ENCODE measurements at regions not wholly inside any gene's neighbourhood (a gene's known extent, or its start where the extent isn't known, plus 50 kb on each side); places are given as distances from the start of the nearest gene placed in this dataset.

DNA sequence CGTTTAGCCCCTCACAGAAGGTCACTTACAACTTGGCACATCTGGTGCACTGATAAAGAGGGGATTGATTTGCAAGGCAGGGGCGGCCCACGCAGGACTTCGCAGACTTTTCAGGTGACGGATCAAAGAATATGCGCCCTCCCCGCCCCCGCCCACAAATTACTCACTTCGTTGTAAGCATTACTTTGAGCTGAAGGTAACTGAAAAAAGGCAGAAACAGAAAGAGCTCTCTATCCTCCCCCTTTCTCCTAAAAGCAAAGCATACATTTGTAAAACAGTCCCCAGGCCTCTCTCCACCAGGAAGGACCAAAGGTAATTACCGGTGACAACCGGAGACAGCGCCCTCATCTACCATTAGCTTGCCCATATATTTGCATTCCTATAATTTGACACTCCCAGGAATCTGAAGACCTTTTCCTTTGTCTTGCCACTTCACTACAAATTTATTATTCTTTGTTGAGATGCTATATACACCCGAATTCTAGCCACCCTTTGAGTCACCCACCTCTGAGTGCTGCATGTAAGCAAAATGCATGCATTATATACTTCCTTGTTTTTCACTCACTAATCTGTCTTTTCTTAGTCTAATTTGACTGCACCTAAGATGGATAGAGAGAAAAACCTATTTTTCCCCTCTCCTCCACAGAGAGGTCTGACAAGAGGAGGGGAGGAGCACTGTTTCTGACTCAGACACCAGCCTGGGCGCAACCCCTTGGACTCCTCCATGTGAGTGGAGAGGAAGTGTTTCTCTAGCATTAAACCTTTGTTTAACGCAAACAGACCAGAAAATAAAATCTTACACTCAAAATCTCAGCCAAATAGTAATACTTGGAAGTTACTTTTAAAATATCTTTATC is 74.7 kb upstream of the SPIN1 start:
- Histone ChIP-seq H3K36me3 (ENCODE audit: control insufficient read depth in 4 of 4, insufficient read depth in 4 of 4, low read length in 3 of 4) (no peaks in the 10 kb centered on the region), H3K9me3 (ENCODE audit: control extremely low read depth in 1 of 5, control insufficient read depth in 4 of 5, insufficient read depth in 2 of 5, low read depth in 1 of 5, low read length in 4 of 5) (no peaks in the 10 kb centered on the region), H3K27me3 (replicated peaks in 2 of 5; ENCODE audit: control insufficient read depth in 4 of 5, insufficient read depth in 5 of 5, low read length in 4 of 5) (no peaks in the 10 kb centered on the region), H3K4me3 (ENCODE audit: control insufficient read depth in 1 of 7, extremely low read depth in 1 of 7, insufficient read depth in 4 of 7, low read depth in 2 of 7, low read length in 6 of 7) (no peak overlapping the region), H3K27ac (ENCODE audit: insufficient read depth in 1 of 2, low read depth in 1 of 2, low read length in 2 of 2, poor library complexity in 1 of 2, severe bottlenecking in 2 of 2) (no peak overlapping the region), H3K4me1 (ENCODE audit: control extremely low read depth in 1 of 4, control insufficient read depth in 4 of 4, insufficient read depth in 4 of 4, low read length in 3 of 4) (peaks cover 0 to 5% (median 2%) of the 10 kb centered on the region in 4 experiments)
- ChIA-PET POLR2A (no interaction called here), CTCF (interaction anchor here (0.6 to 1.2 kb wide), 4 partner anchors 11 to 110 kb away, joined by 3 to 5 read pairs (median 4); partner anchors contain the start of gene SPIN1)
- DNase-seq: no peak
- WGBS (ENCODE audit: insufficient coverage): 97% methylated on average over 12 of the region's 15 CpGs

DNA sequence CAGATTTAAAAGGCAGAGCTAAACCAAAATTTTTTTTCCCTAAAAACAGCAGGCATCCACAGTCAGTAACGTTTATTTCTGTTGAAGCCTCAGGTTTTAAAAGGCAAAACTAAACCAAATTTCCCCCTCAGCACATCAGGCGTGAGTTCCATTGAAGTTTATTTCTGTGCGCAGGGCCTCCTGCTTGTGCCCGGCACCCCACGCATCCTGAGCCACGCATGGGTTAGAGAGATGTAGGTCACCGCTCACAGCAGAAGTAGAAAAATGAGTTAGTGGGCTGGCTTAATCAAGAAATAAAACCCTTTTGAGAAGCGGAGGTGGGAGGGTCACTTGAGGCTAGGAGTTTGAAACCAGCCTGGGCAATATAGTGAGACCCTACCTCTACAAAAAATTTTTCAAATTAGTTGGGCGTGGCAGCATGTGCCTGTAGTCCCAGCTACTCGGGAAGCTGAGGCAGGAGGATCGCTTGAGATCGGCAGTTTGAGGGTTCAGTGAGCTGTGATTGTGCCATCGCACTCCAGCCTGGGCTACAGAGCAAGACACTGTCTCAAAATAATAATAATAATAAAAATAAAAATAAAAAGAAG is 75.6 kb upstream of the SPIN1 start:
- POLR2A ChIA-PET: no interaction called here
- no peak for DNase-seq
- Histone ChIP-seq H3K4me3 (ENCODE audit: control insufficient read depth in 1 of 7, extremely low read depth in 1 of 7, insufficient read depth in 4 of 7, low read depth in 2 of 7, low read length in 6 of 7) (no peak overlapping the region), H3K36me3 (ENCODE audit: control insufficient read depth in 4 of 4, insufficient read depth in 4 of 4, low read length in 3 of 4) (no peaks in the 10 kb centered on the region), H3K4me1 (ENCODE audit: control extremely low read depth in 1 of 4, control insufficient read depth in 4 of 4, insufficient read depth in 4 of 4, low read length in 3 of 4) (peaks cover 0 to 5% (median 2%) of the 10 kb centered on the region in 4 experiments), H3K9me3 (ENCODE audit: control extremely low read depth in 1 of 5, control insufficient read depth in 4 of 5, insufficient read depth in 2 of 5, low read depth in 1 of 5, low read length in 4 of 5) (no peaks in the 10 kb centered on the region), H3K27me3 (replicated peaks in 2 of 5; ENCODE audit: control insufficient read depth in 4 of 5, insufficient read depth in 5 of 5, low read length in 4 of 5) (no peaks in the 10 kb centered on the region), H3K27ac (ENCODE audit: insufficient read depth in 1 of 2, low read depth in 1 of 2, low read length in 2 of 2, poor library complexity in 1 of 2, severe bottlenecking in 2 of 2) (no peak overlapping the region)
- CTCF ChIA-PET: interaction anchor here (0.5 to 1.2 kb wide), 2 partner anchors 75 to 113 kb away, joined by 3 to 5 read pairs; partner anchors contain the start of gene SPIN1
- 94% methylated on average over 5 of the region's 13 CpGs for WGBS (ENCODE audit: insufficient coverage)

DNA sequence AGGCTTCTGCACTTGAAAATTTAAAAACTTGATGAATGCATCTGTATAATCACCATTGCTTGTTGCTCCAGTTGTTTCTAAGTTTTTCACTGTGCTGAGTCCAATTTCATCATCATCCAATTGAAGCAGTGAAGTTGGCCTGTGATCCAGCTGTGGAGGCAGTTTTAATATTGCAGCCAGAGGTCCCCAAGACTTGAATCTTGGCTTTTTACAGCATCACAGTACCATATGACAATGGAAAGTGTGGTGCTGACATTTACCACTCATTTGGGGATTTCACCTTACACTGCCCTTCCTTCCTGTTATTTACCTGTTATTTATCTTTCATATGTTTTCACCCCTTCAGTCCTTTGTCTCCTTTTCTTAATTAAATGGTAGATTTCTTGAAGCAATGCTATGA is 76.2 kb upstream of the SPIN1 start:
- ChIA-PET POLR2A (no interaction called here), CTCF (interaction anchor here (1.1 kb wide), 2 partner anchors 79 to 164 kb away, joined by 3 read pairs; no protein-coding TSS in a partner anchor)
- no peak for DNase-seq
- H3K4me1 ChIP-seq (ENCODE audit: control extremely low read depth in 1 of 4, control insufficient read depth in 4 of 4, insufficient read depth in 4 of 4, low read length in 3 of 4): peaks cover 0 to 5% (median 2%) of the 10 kb centered on the region in 4 experiments
- no peak overlapping the region for H3K27ac ChIP-seq (ENCODE audit: insufficient read depth in 1 of 2, low read depth in 1 of 2, low read length in 2 of 2, poor library complexity in 1 of 2, severe bottlenecking in 2 of 2)
- H3K36me3 ChIP-seq (ENCODE audit: control insufficient read depth in 4 of 4, insufficient read depth in 4 of 4, low read length in 3 of 4): no peaks in the 10 kb centered on the region
- H3K27me3 ChIP-seq (replicated peaks in 2 of 5; ENCODE audit: control insufficient read depth in 4 of 5, insufficient read depth in 5 of 5, low read length in 4 of 5): no peaks in the 10 kb centered on the region
- H3K9me3 ChIP-seq (ENCODE audit: control extremely low read depth in 1 of 5, control insufficient read depth in 4 of 5, insufficient read depth in 2 of 5, low read depth in 1 of 5, low read length in 4 of 5): no peaks in the 10 kb centered on the region
- no peak overlapping the region for H3K4me3 ChIP-seq (ENCODE audit: control insufficient read depth in 1 of 7, extremely low read depth in 1 of 7, insufficient read depth in 4 of 7, low read depth in 2 of 7, low read length in 6 of 7)

DNA sequence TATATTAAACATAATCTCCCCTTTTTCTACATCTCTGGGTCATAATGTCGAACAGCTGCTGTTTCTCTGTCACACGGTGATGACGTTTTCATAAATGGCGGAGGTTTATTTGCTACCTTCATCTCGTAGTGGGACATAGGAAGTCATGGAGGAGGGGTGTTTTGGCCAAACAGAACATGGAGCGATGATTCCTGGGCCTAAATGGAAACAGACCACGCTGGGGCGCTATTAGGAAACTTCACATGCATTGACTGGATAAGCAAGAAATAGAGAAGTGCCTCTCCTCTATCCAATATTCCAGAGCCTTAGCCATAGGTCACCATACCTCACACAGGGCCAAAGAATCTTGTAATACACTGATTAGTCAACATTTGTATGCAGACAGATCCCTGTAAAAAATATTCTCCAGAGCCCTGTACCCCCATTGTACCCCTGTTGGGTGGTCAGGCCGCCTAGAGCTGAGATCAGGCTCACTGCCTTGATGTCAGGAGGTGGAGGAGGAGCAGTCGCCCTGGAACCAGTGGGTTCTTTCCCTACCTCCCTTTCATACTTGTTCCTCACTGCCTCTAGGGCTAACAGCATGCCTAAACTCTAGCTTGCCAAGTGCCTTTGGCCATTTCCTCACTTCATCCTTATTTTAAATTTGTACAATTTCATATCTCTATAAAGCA is 77.8 kb upstream of the SPIN1 start:
- peak; percentile 90 to 95 (median 93) for DNase-seq
- WGBS (ENCODE audit: insufficient coverage): 57% methylated on average over 5 of the region's 10 CpGs
- no peaks in the 10 kb centered on the region for H3K9me3 ChIP-seq (ENCODE audit: control extremely low read depth in 1 of 5, control insufficient read depth in 4 of 5, insufficient read depth in 2 of 5, low read depth in 1 of 5, low read length in 4 of 5)
- H3K4me3 ChIP-seq (ENCODE audit: control insufficient read depth in 1 of 7, extremely low read depth in 1 of 7, insufficient read depth in 4 of 7, low read depth in 2 of 7, low read length in 6 of 7): peak overlapping the region in 4 of 7 experiments; percentile 50 to 69 (median 54)
- POLR2A ChIA-PET: interaction anchor here (0.6 kb wide), 1 partner anchor 17 kb away, joined by 3 read pairs; no protein-coding TSS in a partner anchor
- peaks cover 0 to 2% (median under 1%) of the 10 kb centered on the region in 4 experiments for H3K4me1 ChIP-seq (ENCODE audit: control extremely low read depth in 1 of 4, control insufficient read depth in 4 of 4, insufficient read depth in 4 of 4, low read length in 3 of 4)
- peak overlapping the region in 1 of 2 experiments; percentile 70 for H3K27ac ChIP-seq (ENCODE audit: insufficient read depth in 1 of 2, low read depth in 1 of 2, low read length in 2 of 2, poor library complexity in 1 of 2, severe bottlenecking in 2 of 2)
- CTCF ChIA-PET: interaction anchor here (0.8 to 1.4 kb wide), 4 partner anchors 11 to 269 kb away, joined by 3 to 4 read pairs (median 3); partner anchors contain the start of gene NXNL2
- no peaks in the 10 kb centered on the region for H3K36me3 ChIP-seq (ENCODE audit: control insufficient read depth in 4 of 4, insufficient read depth in 4 of 4, low read length in 3 of 4)
- H3K27me3 ChIP-seq (replicated peaks in 2 of 5; ENCODE audit: control insufficient read depth in 4 of 5, insufficient read depth in 5 of 5, low read length in 4 of 5): no peaks in the 10 kb centered on the region

DNA sequence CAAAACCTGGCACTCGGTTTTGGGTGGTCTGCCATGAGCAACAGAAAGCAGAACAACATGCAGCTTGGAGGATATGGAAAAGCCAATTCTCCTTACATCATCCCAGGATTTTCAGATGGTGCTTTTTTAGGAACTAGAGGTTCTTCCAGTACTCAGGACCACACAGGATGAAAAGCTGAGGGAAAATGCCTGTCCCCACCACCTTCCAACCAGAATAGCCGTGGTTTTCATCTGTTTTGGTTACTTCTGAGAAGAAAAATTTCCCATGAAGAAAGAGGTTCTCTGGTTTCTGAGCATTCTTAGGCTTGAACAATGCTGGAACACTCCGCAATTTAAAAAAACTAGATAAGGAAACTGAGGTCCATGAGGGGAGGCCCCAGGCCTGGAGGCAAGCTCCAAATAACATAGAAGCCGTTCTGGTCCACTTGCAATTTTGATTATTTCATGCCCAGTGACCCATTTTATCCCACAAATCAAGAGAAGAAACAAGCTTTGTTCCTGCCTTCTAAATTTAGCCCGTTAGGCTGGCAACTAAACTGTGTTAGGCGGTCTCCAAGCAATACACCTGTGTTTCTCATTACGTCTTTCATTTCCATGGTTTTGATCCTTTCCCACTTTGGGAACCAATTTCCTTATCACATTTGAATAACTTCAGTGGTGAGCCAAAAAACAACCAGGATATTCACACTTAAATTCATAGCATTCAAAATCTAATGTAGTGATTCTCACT is 79.2 kb upstream of the SPIN1 start:
- Histone ChIP-seq H3K4me1 (ENCODE audit: control extremely low read depth in 1 of 4, control insufficient read depth in 4 of 4, insufficient read depth in 4 of 4, low read length in 3 of 4) (peaks cover 0 to 2% (median under 1%) of the 10 kb centered on the region in 4 experiments), H3K27ac (ENCODE audit: insufficient read depth in 1 of 2, low read depth in 1 of 2, low read length in 2 of 2, poor library complexity in 1 of 2, severe bottlenecking in 2 of 2) (no peak overlapping the region), H3K9me3 (ENCODE audit: control extremely low read depth in 1 of 5, control insufficient read depth in 4 of 5, insufficient read depth in 2 of 5, low read depth in 1 of 5, low read length in 4 of 5) (no peaks in the 10 kb centered on the region), H3K4me3 (ENCODE audit: control insufficient read depth in 1 of 7, extremely low read depth in 1 of 7, insufficient read depth in 4 of 7, low read depth in 2 of 7, low read length in 6 of 7) (no peak overlapping the region), H3K36me3 (ENCODE audit: control insufficient read depth in 4 of 4, insufficient read depth in 4 of 4, low read length in 3 of 4) (no peaks in the 10 kb centered on the region), H3K27me3 (replicated peaks in 2 of 5; ENCODE audit: control insufficient read depth in 4 of 5, insufficient read depth in 5 of 5, low read length in 4 of 5) (no peaks in the 10 kb centered on the region)
- POLR2A ChIA-PET: no interaction called here
- 92% methylated on average over 4 of the region's 7 CpGs for WGBS (ENCODE audit: insufficient coverage)
- CTCF ChIA-PET: interaction anchor here (0.6 to 1.5 kb wide), 6 partner anchors 10 to 226 kb away, joined by 3 to 4 read pairs (median 3); partner anchors contain the start of gene NXNL2
- no peak for DNase-seq

DNA sequence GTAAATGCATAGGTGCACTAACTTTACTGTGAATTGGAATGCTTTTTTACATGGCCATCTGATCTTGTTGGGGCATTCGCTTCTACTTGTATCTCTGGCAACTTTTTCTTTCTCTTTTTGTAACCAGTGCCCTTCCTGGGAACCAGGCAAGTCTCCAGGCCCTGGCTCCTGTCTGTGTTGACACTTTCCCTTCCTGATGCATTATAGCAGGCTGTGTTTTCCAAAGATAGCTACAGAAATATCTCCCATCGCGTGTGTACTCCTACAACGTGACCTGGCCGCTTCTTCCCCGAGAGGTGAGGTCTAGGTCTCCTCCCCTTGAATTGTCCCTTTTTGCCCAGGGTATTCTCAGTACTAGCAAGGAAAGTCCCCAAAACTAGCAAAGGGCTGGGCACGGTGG is 81.1 kb upstream of the SPIN1 start:
- ChIA-PET POLR2A (no interaction called here), CTCF (no interaction called here)
- no peak for DNase-seq
- peaks cover 0 to 1% (median 0%) of the 10 kb centered on the region in 5 experiments for H3K27me3 ChIP-seq (replicated peaks in 2 of 5; ENCODE audit: control insufficient read depth in 4 of 5, insufficient read depth in 5 of 5, low read length in 4 of 5)
- no peak overlapping the region for H3K4me3 ChIP-seq (ENCODE audit: control insufficient read depth in 1 of 7, extremely low read depth in 1 of 7, insufficient read depth in 4 of 7, low read depth in 2 of 7, low read length in 6 of 7)
- H3K27ac ChIP-seq (ENCODE audit: insufficient read depth in 1 of 2, low read depth in 1 of 2, low read length in 2 of 2, poor library complexity in 1 of 2, severe bottlenecking in 2 of 2): no peak overlapping the region
- no peaks in the 10 kb centered on the region for H3K36me3 ChIP-seq (ENCODE audit: control insufficient read depth in 4 of 4, insufficient read depth in 4 of 4, low read length in 3 of 4)
- no peaks in the 10 kb centered on the region for H3K9me3 ChIP-seq (ENCODE audit: control extremely low read depth in 1 of 5, control insufficient read depth in 4 of 5, insufficient read depth in 2 of 5, low read depth in 1 of 5, low read length in 4 of 5)
- H3K4me1 ChIP-seq (ENCODE audit: control extremely low read depth in 1 of 4, control insufficient read depth in 4 of 4, insufficient read depth in 4 of 4, low read length in 3 of 4): peaks cover 0 to 2% (median 0%) of the 10 kb centered on the region in 4 experiments
- 96% methylated on average over 7 of the region's 7 CpGs for WGBS (ENCODE audit: insufficient coverage)

Measured in common myeloid progenitor, CD34-positive (primary cell).